ENCODE measurements at regions not wholly inside any gene's neighbourhood (a gene's known extent, or its start where the extent isn't known, plus 50 kb on each side); places are given as distances from the start of the nearest gene placed in this dataset.

- H3K27ac Mint-ChIP-seq, result no peak overlapping the region
These were observed 151.8 kb upstream of the ADRA1B start for GRCh38 chr5:159764283-159765134.

GRCh38 chr5:159765135-159765433 is 151.2 kb upstream of the ADRA1B start:
- intact Hi-C loops (cut with micrococcal nuclease), result no loop called here
- Mint-ChIP-seq H3K27ac (no peak overlapping the region), H3K4me1 (ENCODE audit: low read depth) (peaks cover 17% of the 10 kb centered on the region), H3K4me3 (no peak overlapping the region), H3K9me3 (no peaks in the 10 kb centered on the region), H3K27me3 (peaks cover 59% of the 10 kb centered on the region), H3K36me3 (ENCODE audit: low read depth) (no peaks in the 10 kb centered on the region)

More at GRCh38 chr5:159764283-159765134, 151.8 kb upstream of the ADRA1B start:
- H3K27me3 Mint-ChIP-seq, result peaks cover 57% of the 10 kb centered on the region
- peaks cover 17% of the 10 kb centered on the region for H3K4me1 Mint-ChIP-seq (ENCODE audit: low read depth)
- no peaks in the 10 kb centered on the region for H3K36me3 Mint-ChIP-seq (ENCODE audit: low read depth)
- no peak overlapping the region for H3K4me3 Mint-ChIP-seq
- H3K9me3 Mint-ChIP-seq, result no peaks in the 10 kb centered on the region
- intact Hi-C loops (cut with micrococcal nuclease), result no loop called here

- H3K27me3 Mint-ChIP-seq, result peaks cover 56% of the 10 kb centered on the region
- intact Hi-C loops (cut with micrococcal nuclease), result no loop called here
- no peak overlapping the region for H3K4me3 Mint-ChIP-seq
- no peaks in the 10 kb centered on the region for H3K36me3 Mint-ChIP-seq (ENCODE audit: low read depth)
- H3K27ac Mint-ChIP-seq, result no peak overlapping the region
- H3K9me3 Mint-ChIP-seq, result no peaks in the 10 kb centered on the region
- peaks cover 17% of the 10 kb centered on the region for H3K4me1 Mint-ChIP-seq (ENCODE audit: low read depth)
These were observed 150.3 kb upstream of the ADRA1B start for GRCh38 chr5:159765760-159766517.

GRCh38 chr5:159768243-159768642 is 148.0 kb upstream of the ADRA1B start:
- H3K4me1 Mint-ChIP-seq (ENCODE audit: low read depth), result peaks cover 21% of the 10 kb centered on the region
- H3K27me3 Mint-ChIP-seq, result peaks cover 50% of the 10 kb centered on the region
- H3K36me3 Mint-ChIP-seq (ENCODE audit: low read depth), result no peaks in the 10 kb centered on the region
- no peaks in the 10 kb centered on the region for H3K9me3 Mint-ChIP-seq
- no peak overlapping the region for H3K27ac Mint-ChIP-seq
- H3K4me3 Mint-ChIP-seq, result no peak overlapping the region
- intact Hi-C loops (cut with micrococcal nuclease), result no loop called here

- H3K4me3 Mint-ChIP-seq, result peak overlapping the region; percentile 15
- peak overlapping the region; percentile 30 for H3K27ac Mint-ChIP-seq
- intact Hi-C loops (cut with micrococcal nuclease), result no loop called here
- peaks cover 54% of the 10 kb centered on the region for H3K27me3 Mint-ChIP-seq
- H3K4me1 Mint-ChIP-seq (ENCODE audit: low read depth), result peaks cover 6% of the 10 kb centered on the region
- no peaks in the 10 kb centered on the region for H3K9me3 Mint-ChIP-seq
- H3K36me3 Mint-ChIP-seq (ENCODE audit: low read depth), result no peaks in the 10 kb centered on the region
These were observed 143.6 kb upstream of the ADRA1B start for GRCh38 chr5:159772698-159773061.

GRCh38 chr5:159773062-159773924 is 143.0 kb upstream of the ADRA1B start:
- peak overlapping the region; percentile 30 for H3K27ac Mint-ChIP-seq
- H3K27me3 Mint-ChIP-seq, result peaks cover 49% of the 10 kb centered on the region
- intact Hi-C loops (cut with micrococcal nuclease), result no loop called here
- H3K4me1 Mint-ChIP-seq (ENCODE audit: low read depth), result peaks cover 6% of the 10 kb centered on the region
- peak overlapping the region; percentile 68 for H3K4me3 Mint-ChIP-seq
- no peaks in the 10 kb centered on the region for H3K9me3 Mint-ChIP-seq
- no peaks in the 10 kb centered on the region for H3K36me3 Mint-ChIP-seq (ENCODE audit: low read depth)

- no peak overlapping the region for H3K27ac Mint-ChIP-seq
- H3K4me1 Mint-ChIP-seq (ENCODE audit: low read depth), result peaks cover 6% of the 10 kb centered on the region
- H3K9me3 Mint-ChIP-seq, result no peaks in the 10 kb centered on the region
- H3K27me3 Mint-ChIP-seq, result peaks cover 44% of the 10 kb centered on the region
- intact Hi-C loops (cut with micrococcal nuclease), result no loop called here
- H3K4me3 Mint-ChIP-seq, result no peak overlapping the region
- H3K36me3 Mint-ChIP-seq (ENCODE audit: low read depth), result no peaks in the 10 kb centered on the region
These were observed 141.7 kb upstream of the ADRA1B start for GRCh38 chr5:159774476-159775031.

GRCh38 chr5:159775890-159776289 is 140.4 kb upstream of the ADRA1B start:
- H3K36me3 Mint-ChIP-seq (ENCODE audit: low read depth), result no peaks in the 10 kb centered on the region
- H3K9me3 Mint-ChIP-seq, result peaks cover 7% of the 10 kb centered on the region
- H3K27me3 Mint-ChIP-seq, result peaks cover 40% of the 10 kb centered on the region
- H3K4me3 Mint-ChIP-seq, result no peak overlapping the region
- H3K4me1 Mint-ChIP-seq (ENCODE audit: low read depth), result peaks cover 14% of the 10 kb centered on the region
- no peak overlapping the region for H3K27ac Mint-ChIP-seq
- intact Hi-C loops (cut with micrococcal nuclease), result no loop called here

GRCh38 chr5:159777049-159777660 is 139.1 kb upstream of the ADRA1B start:
- intact Hi-C loops (cut with micrococcal nuclease), result no loop called here
- peaks cover 7% of the 10 kb centered on the region for H3K9me3 Mint-ChIP-seq
- peaks cover 14% of the 10 kb centered on the region for H3K4me1 Mint-ChIP-seq (ENCODE audit: low read depth)
- H3K36me3 Mint-ChIP-seq (ENCODE audit: low read depth), result no peaks in the 10 kb centered on the region
- no peak overlapping the region for H3K27ac Mint-ChIP-seq
- H3K27me3 Mint-ChIP-seq, result peaks cover 44% of the 10 kb centered on the region
- no peak overlapping the region for H3K4me3 Mint-ChIP-seq

- Mint-ChIP-seq H3K36me3 (ENCODE audit: low read depth) (no peaks in the 10 kb centered on the region), H3K4me1 (ENCODE audit: low read depth) (peaks cover 8% of the 10 kb centered on the region), H3K27me3 (peaks cover 31% of the 10 kb centered on the region), H3K27ac (no peak overlapping the region), H3K4me3 (no peak overlapping the region), H3K9me3 (peaks cover 7% of the 10 kb centered on the region)
- intact Hi-C loops (cut with micrococcal nuclease), result no loop called here
These were observed 136.8 kb upstream of the ADRA1B start for GRCh38 chr5:159779481-159779880.

- H3K9me3 Mint-ChIP-seq, result peaks cover 7% of the 10 kb centered on the region
- no peak overlapping the region for H3K27ac Mint-ChIP-seq
- no peaks in the 10 kb centered on the region for H3K36me3 Mint-ChIP-seq (ENCODE audit: low read depth)
- H3K4me3 Mint-ChIP-seq, result no peak overlapping the region
- intact Hi-C loops (cut with micrococcal nuclease), result no loop called here
- peaks cover 8% of the 10 kb centered on the region for H3K4me1 Mint-ChIP-seq (ENCODE audit: low read depth)
- peaks cover 26% of the 10 kb centered on the region for H3K27me3 Mint-ChIP-seq
These were observed 136.0 kb upstream of the ADRA1B start for GRCh38 chr5:159780246-159780645.

- no peaks in the 10 kb centered on the region for H3K36me3 Mint-ChIP-seq (ENCODE audit: low read depth)
These were observed 134.6 kb upstream of the ADRA1B start for GRCh38 chr5:159781626-159782157.

More at GRCh38 chr5:159781626-159782157, 134.6 kb upstream of the ADRA1B start:
- Mint-ChIP-seq H3K4me3 (no peak overlapping the region), H3K27me3 (peaks cover 29% of the 10 kb centered on the region), H3K9me3 (peaks cover 7% of the 10 kb centered on the region), H3K27ac (no peak overlapping the region), H3K4me1 (ENCODE audit: low read depth) (peaks cover 8% of the 10 kb centered on the region)
- intact Hi-C loops (cut with micrococcal nuclease), result no loop called here

All from dendritic cell treated with granulocyte-macrophage colony-stimulating factor and Interleukin-4, amounts not matched to agents 40 ng/mL and 50 ng/mL, for 4 days (primary cell).